Heart right ventricle (tissue), 16 donors: ENCODE measurements at regions not wholly inside any gene's neighbourhood (a gene's known extent, or its start where the extent isn't known, plus 50 kb on each side); places are given as distances from the start of the nearest gene placed in this dataset.

Source experiments
- ATAC-seq, 8 donors: fragments of 200-7000 bp; cut with Tn5 transposase; one replicate each; pipeline ENCODE4 v1.9.1; 2020; ENCODE audit warnings: mild to moderate bottlenecking in 8 of 8, moderate library complexity in 8 of 8, moderate number of reproducible peaks in 1 of 8
- DNase-seq, 2 donors: peaks; one replicate each; pipeline ENCODE4 v3.0.0-alpha.2; 2020
- H3K27ac ChIP-seq, 10 donors: fragments of 200-600 bp; sonication (generic) in 2 of 10; one replicate each; pipeline versions ENCODE4 v1.5.0 to v1.8.0; 2020 to 2022; ENCODE audit warnings: mild to moderate bottlenecking in 3 of 10
- H3K27me3 ChIP-seq, 7 donors: fragments of 200-600 bp; one replicate each; pipeline ENCODE4 v1.8.0; 2021 to 2022; ENCODE audit warnings: mild to moderate bottlenecking in 2 of 7
- H3K36me3 ChIP-seq, 9 donors: fragments of 200-600 bp; sonication (generic) in 1 of 9; one replicate each; pipeline versions ENCODE4 v1.5.0 to v1.8.0; 2020 to 2022; ENCODE audit warnings: mild to moderate bottlenecking in 2 of 9
- H3K4me1 ChIP-seq, 9 donors: fragments of 200-600 bp; sonication (generic) in 1 of 9; one replicate each; pipeline versions ENCODE4 v1.5.0 to v1.8.0; 2020 to 2022; ENCODE audit warnings: mild to moderate bottlenecking in 4 of 9
- H3K4me3 ChIP-seq, 10 donors: fragments of 200-600 bp; sonication (generic) in 2 of 10; one replicate each; pipeline versions ENCODE4 v1.5.0 to v1.8.0; 2020 to 2022; ENCODE audit warnings: mild to moderate bottlenecking in 7 of 10, moderate library complexity in 2 of 10
- H3K9me3 ChIP-seq, 11 donors: fragments of 200-600 bp in 10 of 11; sonication (generic) in 2 of 11; one replicate each; pipeline versions ENCODE4 v1.5.0 to v1.8.0; 2013 to 2022; ENCODE audit warnings: mild to moderate bottlenecking in 2 of 11, control low read depth in 1 of 11, moderate library complexity in 1 of 11
- WGBS, 2 donors: extraction: QIAGEN DNeasy Blood & Tissue Kit; methylation state at CpG; one replicate each; pipeline ENCODE4 v1.1.7; 2013; ENCODE audit warnings: inconsistent platforms in 1 of 2; 5-methylcytosine and 5-hydroxymethylcytosine counted together
- intact Hi-C, 10 donors: fragments of 100-400 bp; cut with DNase I; formaldehyde crosslinking; loops; one replicate each; pipeline versions ENCODE4 v1.11.1 to v1.14.2; 2022
- TF ChIP-seq, protein P1 (sequence below), 9 donors: fragments of 200-600 bp; sonication (generic) in 2 of 9; IDR thresholded peaks; one replicate each; pipeline versions ENCODE4 v1.5.0 to v1.8.0; 2021 to 2022; ENCODE audit warnings: antibody characterized with exemption in 9 of 9, mild to moderate bottlenecking in 5 of 9, moderate library complexity in 1 of 9
- donor health status: Arrhythmogenic right ventricular cardiomyopathy.
- donor health status: ischemic (EF 13 %, LVEDD 7.1; RV severe dilation, severe dysfunction).
- donor health status: healthy with polysubstance abuse.
- donor health status: DM: no; HTN: yes; CAD: no.
- donor health status: DM: no; HTN: no; CAD: no.
- donor health status: ischemic (EF 25% LVEDD 6.9; RV normal size, moderate dysfunction).
- donor health status: ischemic (EF 25% LVEDD 5.7; RV mildly dilated, moderate dysfunction).
- donor health status: healthy.
- donor health status: DM: yes; HTN: yes; CAD: no.
- donor health status: Ischemic cardiomyopathy.
- donor health status: ischemic (EF 35%, LVEDD 5.7; RV mildly dilated, moderate dysfunction).
- donor health status: nonischemic (EF 11% LVEDD 7.7; RV severe dilation, severe dysfunction).
- donor health status: DM: yes; HTN: yes; CAD: no.
- donor health status: PGD.
- donor health status: ischemic (EF 29% LVEDD 5.4; RV normal size, mild dysfunction).
- donor health status: nonischemic (EF 23%, LVEDD 6.1; RV moderate dilation, normal function).

- no peak for DNase-seq
- Histone ChIP-seq H3K9me3 (no peaks in the 10 kb centered on the region), H3K27ac (no peak overlapping the region), H3K36me3 (no peaks in the 10 kb centered on the region), H3K4me1 (no peaks in the 10 kb centered on the region), H3K4me3 (no peak overlapping the region), H3K27me3 (no peaks in the 10 kb centered on the region)
- TF ChIP-seq, protein P1, sequence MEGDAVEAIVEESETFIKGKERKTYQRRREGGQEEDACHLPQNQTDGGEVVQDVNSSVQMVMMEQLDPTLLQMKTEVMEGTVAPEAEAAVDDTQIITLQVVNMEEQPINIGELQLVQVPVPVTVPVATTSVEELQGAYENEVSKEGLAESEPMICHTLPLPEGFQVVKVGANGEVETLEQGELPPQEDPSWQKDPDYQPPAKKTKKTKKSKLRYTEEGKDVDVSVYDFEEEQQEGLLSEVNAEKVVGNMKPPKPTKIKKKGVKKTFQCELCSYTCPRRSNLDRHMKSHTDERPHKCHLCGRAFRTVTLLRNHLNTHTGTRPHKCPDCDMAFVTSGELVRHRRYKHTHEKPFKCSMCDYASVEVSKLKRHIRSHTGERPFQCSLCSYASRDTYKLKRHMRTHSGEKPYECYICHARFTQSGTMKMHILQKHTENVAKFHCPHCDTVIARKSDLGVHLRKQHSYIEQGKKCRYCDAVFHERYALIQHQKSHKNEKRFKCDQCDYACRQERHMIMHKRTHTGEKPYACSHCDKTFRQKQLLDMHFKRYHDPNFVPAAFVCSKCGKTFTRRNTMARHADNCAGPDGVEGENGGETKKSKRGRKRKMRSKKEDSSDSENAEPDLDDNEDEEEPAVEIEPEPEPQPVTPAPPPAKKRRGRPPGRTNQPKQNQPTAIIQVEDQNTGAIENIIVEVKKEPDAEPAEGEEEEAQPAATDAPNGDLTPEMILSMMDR (IDR thresholded peaks at IDR 0.05) = no peak
- intact Hi-C loops = no loop called here
- ATAC-seq = no peak
Observed at GRCh38 chr7:94247970-94248369, 146.7 kb upstream of the COL1A2 start.

- H3K4me1 ChIP-seq = no peaks in the 10 kb centered on the region
- no peak overlapping the region for H3K27ac ChIP-seq
- H3K27me3 ChIP-seq = no peaks in the 10 kb centered on the region
- H3K9me3 ChIP-seq = no peaks in the 10 kb centered on the region
- ATAC-seq (no peak), DNase-seq (no peak)
- TF ChIP-seq, protein P1 (IDR thresholded peaks at IDR 0.05) = no peak
- 78% methylated on average over 3 of the region's 3 CpGs for WGBS, 2 donors
- no peak overlapping the region for H3K4me3 ChIP-seq
- no peaks in the 10 kb centered on the region for H3K36me3 ChIP-seq
- intact Hi-C loops = no loop called here
Observed at GRCh38 chr7:94249631-94250030, 145.1 kb upstream of the COL1A2 start.

DNA sequence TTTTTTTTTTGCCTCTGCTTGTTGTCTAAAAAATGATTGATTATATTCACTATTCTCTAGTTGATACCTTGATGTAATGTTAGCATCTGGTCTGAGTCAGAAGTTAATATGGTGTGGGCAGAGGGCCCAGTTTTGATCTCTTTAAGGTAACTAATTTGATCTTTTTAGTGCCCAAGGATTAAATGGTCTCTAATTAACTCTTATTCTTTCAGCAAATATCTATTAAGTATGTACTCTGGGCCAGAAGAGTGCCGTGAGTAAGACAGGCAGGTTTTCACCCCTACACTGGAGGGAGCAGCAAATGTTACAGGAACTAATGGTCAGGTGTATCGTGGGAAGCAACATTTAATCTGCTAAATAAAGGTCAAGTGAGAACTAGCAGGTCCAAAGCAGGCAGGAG, 144.6 kb upstream of the COL1A2 start:
- no peak overlapping the region for H3K4me3 ChIP-seq
- H3K27me3 ChIP-seq = no peaks in the 10 kb centered on the region
- ATAC-seq (no peak), DNase-seq (no peak)
- no peaks in the 10 kb centered on the region for H3K9me3 ChIP-seq
- H3K4me1 ChIP-seq = no peaks in the 10 kb centered on the region
- intact Hi-C loops = no loop called here
- WGBS, 2 donors = 88 to 89% methylated on average over 2 of the region's 2 CpGs
- no peaks in the 10 kb centered on the region for H3K36me3 ChIP-seq
- TF ChIP-seq, protein P1 (IDR thresholded peaks at IDR 0.05) = no peak
- no peak overlapping the region for H3K27ac ChIP-seq

- TF ChIP-seq, protein P1 (IDR thresholded peaks at IDR 0.05) = no peak
- DNase-seq (no peak), ATAC-seq (no peak)
- Histone ChIP-seq H3K27me3 (no peaks in the 10 kb centered on the region), H3K4me3 (no peak overlapping the region), H3K4me1 (no peaks in the 10 kb centered on the region), H3K27ac (no peak overlapping the region), H3K36me3 (no peaks in the 10 kb centered on the region), H3K9me3 (no peaks in the 10 kb centered on the region)
- 33 to 36% methylated on average over 1 of the region's 1 CpG for WGBS, 2 donors
- intact Hi-C loops = no loop called here
Observed at GRCh38 chr7:94250987-94251386, 143.7 kb upstream of the COL1A2 start.

DNA sequence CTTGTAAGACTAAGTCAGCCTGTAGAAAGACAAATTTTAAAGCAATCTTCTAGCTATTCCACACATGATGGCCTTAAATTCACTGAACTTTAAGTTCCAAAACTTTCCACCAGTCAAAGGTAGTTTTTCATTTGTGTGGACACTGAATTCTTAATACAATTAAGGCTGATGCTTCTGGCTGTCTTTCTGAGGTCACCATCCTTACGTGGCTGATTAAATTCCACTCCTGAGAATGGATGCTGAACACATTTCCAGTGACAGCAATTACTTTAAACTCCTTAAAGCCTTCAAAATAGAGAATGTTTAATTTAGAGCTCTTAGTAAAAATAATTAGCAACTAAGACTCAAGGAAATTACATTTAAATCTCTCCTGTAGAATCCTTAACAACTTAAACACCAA, 142.6 kb upstream of the COL1A2 start:
- no peak for DNase-seq
- no peak for ATAC-seq
- no peak overlapping the region for H3K4me3 ChIP-seq
- no peak overlapping the region for H3K27ac ChIP-seq
- no peaks in the 10 kb centered on the region for H3K27me3 ChIP-seq
- no peaks in the 10 kb centered on the region for H3K9me3 ChIP-seq
- intact Hi-C loops = no loop called here
- no peaks in the 10 kb centered on the region for H3K4me1 ChIP-seq
- no peaks in the 10 kb centered on the region for H3K36me3 ChIP-seq
- TF ChIP-seq, protein P1 (IDR thresholded peaks at IDR 0.05) = no peak
- WGBS, 2 donors = 74 to 77% methylated on average over 1 of the region's 1 CpG
